Keratinocyte (primary cell): ENCODE measurements at regions not wholly inside any gene's neighbourhood (a gene's known extent, or its start where the extent isn't known, plus 50 kb on each side); places are given as distances from the start of the nearest gene placed in this dataset.

Source experiments
- DNase-seq: peaks from one replicate; pipeline ENCODE4 v3.0.0-alpha.2; 2011; ENCODE audit warnings: low read depth, missing footprints, low spot score
- FAIRE-seq: peaks from 2 replicates; lab custom pipeline; 2011; peaks lifted over from hg19 to GRCh38; lab: Jason Lieb, UNC
- H2AFZ ChIP-seq: 2 replicates; pipeline ENCODE4 v1.6.0; 2012; ENCODE audit warnings: low read length, control low read depth, inconsistent platforms; ENCODE audit not compliant: control insufficient read depth
- H3K27ac ChIP-seq: 2 replicates; pipeline ENCODE4 v1.5.1; 2011; ENCODE audit warnings: low read length; ENCODE audit not compliant: control insufficient read depth, insufficient read depth
- H3K27me3 ChIP-seq: 3 replicates; pipeline ENCODE4 v1.6.0; 2011; ENCODE audit warnings: low read length; ENCODE audit not compliant: control insufficient read depth, insufficient read depth; ENCODE audit errors: extremely low read depth
- H3K36me3 ChIP-seq, 2 experiments: 2 replicates in 1 of 2; 3 replicates in 1 of 2; pipeline ENCODE4 v1.5.1; 2011; ENCODE audit warnings: low read length in 2 of 2, mild to moderate bottlenecking in 1 of 2; ENCODE audit not compliant: control insufficient read depth in 2 of 2, insufficient read depth in 2 of 2; ENCODE audit errors: extremely low read depth in 1 of 2
- H3K4me1 ChIP-seq: 3 replicates; pipeline ENCODE4 v1.5.1; 2011; ENCODE audit warnings: low read length; ENCODE audit not compliant: control insufficient read depth, insufficient read depth; ENCODE audit errors: extremely low read depth
- H3K4me2 ChIP-seq: 3 replicates; pipeline ENCODE4 v1.6.0; 2011; ENCODE audit warnings: low read depth, low read length; ENCODE audit not compliant: control insufficient read depth, insufficient read depth; ENCODE audit errors: extremely low read depth
- H3K4me3 ChIP-seq, 3 experiments: fragments of 200-600 bp in 1 of 3; sonication (generic) in 1 of 3; 2 replicates in 2 of 3; 3 replicates in 1 of 3; pipeline ENCODE4 v1.5.1; 2011 to 2016; ENCODE audit warnings: low read length in 3 of 3, mild to moderate bottlenecking in 3 of 3, control low read depth in 2 of 3, inconsistent platforms in 1 of 3, low read depth in 1 of 3, mixed read lengths in 1 of 3, mixed run types in 1 of 3, moderate library complexity in 1 of 3; ENCODE audit not compliant: control insufficient read depth in 2 of 3, insufficient read depth in 2 of 3; ENCODE audit errors: extremely low read depth in 1 of 3
- H3K79me2 ChIP-seq: 2 replicates; pipeline ENCODE4 v1.6.0; 2012; ENCODE audit warnings: low read length; ENCODE audit not compliant: control insufficient read depth, insufficient read depth
- H3K9ac ChIP-seq: 3 replicates; pipeline ENCODE4 v1.6.0; 2011; ENCODE audit warnings: low read length; ENCODE audit not compliant: control insufficient read depth, insufficient read depth; ENCODE audit errors: extremely low read depth
- H3K9me1 ChIP-seq: 3 replicates; pipeline ENCODE4 v1.6.0; 2011; ENCODE audit warnings: low read length; ENCODE audit not compliant: control insufficient read depth, insufficient read depth; ENCODE audit errors: extremely low read depth
- H3K9me3 ChIP-seq: 2 replicates; pipeline ENCODE4 v1.5.1; 2012; ENCODE audit warnings: low read depth, low read length; ENCODE audit not compliant: control insufficient read depth
- H4K20me1 ChIP-seq: 3 replicates; pipeline ENCODE4 v1.6.0; 2011; ENCODE audit warnings: low read length; ENCODE audit not compliant: control insufficient read depth, insufficient read depth; ENCODE audit errors: extremely low read depth
- CTCF ChIP-seq, 3 experiments: IDR thresholded peaks in 1 of 3; conservative IDR thresholded peaks in 1 of 3; optimal IDR thresholded peaks in 1 of 3; 2 replicates in 2 of 3; 3 replicates in 1 of 3; pipeline versions ENCODE3 to v1.5.1; 2011; ENCODE audit warnings: low read length in 3 of 3, mild to moderate bottlenecking in 3 of 3, moderate library complexity in 2 of 3, control low read depth in 1 of 3, inconsistent platforms in 1 of 3; ENCODE audit not compliant: insufficient read depth in 2 of 3; ENCODE audit errors: extremely low read depth in 1 of 3
- EZH2 ChIP-seq: IDR thresholded peaks from one replicate; pipeline ENCODE4 v1.6.1; 2012; ENCODE audit warnings: inconsistent platforms, mild to moderate bottlenecking, low read length, moderate library complexity
- dilution Hi-C: fragments of 300-500 bp; cut with MboI; formaldehyde crosslinking; loops from one replicate; pipeline ENCODE4 v1.7.0; 2020; ENCODE audit warnings: low sequenced_read_pairs; ENCODE audit not compliant: extremely low pct_ligation_motif_present

DNA sequence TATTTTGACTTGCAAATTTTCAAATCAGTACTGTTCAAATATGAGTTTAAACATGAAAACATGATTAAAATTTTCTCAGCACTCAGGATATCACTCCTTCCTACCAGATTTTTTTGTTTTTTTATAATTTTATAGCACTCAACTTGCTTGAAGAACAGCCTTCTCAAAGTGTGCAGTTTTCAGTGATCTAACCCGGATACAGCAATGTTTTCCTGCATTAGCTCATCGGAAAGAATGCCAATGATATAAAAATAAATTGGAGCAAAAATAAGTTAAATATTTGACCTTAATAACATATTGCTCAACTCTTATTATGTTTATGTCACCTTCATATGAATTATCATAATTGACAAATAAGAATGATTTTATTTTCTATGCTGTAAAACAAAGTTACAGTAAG is 766.8 kb downstream of the USP25 start:
- Histone ChIP-seq H3K27ac (no peak overlapping the region), H3K4me2 (no peak overlapping the region), H3K9me1 (no peaks in the 10 kb centered on the region), H2AFZ (no peak overlapping the region), H3K4me1 (no peaks in the 10 kb centered on the region), H3K4me3 (no peak overlapping the region), H3K79me2 (no peaks in the 10 kb centered on the region), H3K27me3 (no peaks in the 10 kb centered on the region), H3K9me3 (no peaks in the 10 kb centered on the region), H3K36me3 (no peaks in the 10 kb centered on the region), H3K9ac (no peak overlapping the region), H4K20me1 (no peaks in the 10 kb centered on the region)
- dilution Hi-C loops = no loop called here
- no peak for FAIRE-seq
- no peak for DNase-seq
- TF ChIP-seq CTCF (optimal IDR thresholded peaks at IDR 0.05 in 1 of 3, IDR thresholded peaks at IDR 0.05 in 1 of 3, conservative IDR thresholded peaks at IDR 0.05 in 1 of 3; ENCODE audit: extremely low read depth in 1 of 3, insufficient read depth in 2 of 3, low read length in 3 of 3) (no peak), EZH2 (no peak)

GRCh38 chr21:16500271-16500670 is 770.5 kb downstream of the USP25 start:
- TF ChIP-seq EZH2 = no peak
- no peak for TF ChIP-seq CTCF (optimal IDR thresholded peaks at IDR 0.05 in 1 of 3, IDR thresholded peaks at IDR 0.05 in 1 of 3, conservative IDR thresholded peaks at IDR 0.05 in 1 of 3; ENCODE audit: extremely low read depth in 1 of 3, insufficient read depth in 2 of 3, low read length in 3 of 3)
- H3K9me3 ChIP-seq = no peaks in the 10 kb centered on the region
- no peaks in the 10 kb centered on the region for H3K79me2 ChIP-seq
- no peaks in the 10 kb centered on the region for H3K4me1 ChIP-seq
- FAIRE-seq = no peak
- no peak for DNase-seq
- H3K27ac ChIP-seq = no peak overlapping the region
- no peak overlapping the region for H3K4me2 ChIP-seq
- no peak overlapping the region for H2AFZ ChIP-seq
- dilution Hi-C loops = no loop called here
- no peak overlapping the region for H3K4me3 ChIP-seq
- no peaks in the 10 kb centered on the region for H3K27me3 ChIP-seq
- no peaks in the 10 kb centered on the region for H4K20me1 ChIP-seq
- H3K9ac ChIP-seq = no peak overlapping the region
- no peaks in the 10 kb centered on the region for H3K9me1 ChIP-seq
- H3K36me3 ChIP-seq = no peaks in the 10 kb centered on the region
